Stomach smooth muscle (tissue), 2 donors: ENCODE measurements at regions not wholly inside any gene's neighbourhood (a gene's known extent, or its start where the extent isn't known, plus 50 kb on each side); places are given as distances from the start of the nearest gene placed in this dataset.

Experiments
- H3K27ac ChIP-seq: one replicate; pipeline ENCODE4 v1.7.0; 2013; ENCODE audit warnings: mild to moderate bottlenecking, low read length, inconsistent platforms
- H3K27me3 ChIP-seq, 2 donors: one replicate each; pipeline ENCODE4 v1.7.0; 2013; ENCODE audit warnings: low read length in 2 of 2; ENCODE audit not compliant: insufficient read depth in 2 of 2, control insufficient read depth in 1 of 2
- H3K36me3 ChIP-seq, 2 donors: one replicate each; pipeline ENCODE4 v1.7.0; 2013; ENCODE audit warnings: low read length in 2 of 2; ENCODE audit not compliant: control insufficient read depth in 2 of 2, insufficient read depth in 2 of 2
- H3K4me1 ChIP-seq: one replicate; pipeline ENCODE4 v1.7.0; 2013; ENCODE audit warnings: low read length; ENCODE audit not compliant: control insufficient read depth, insufficient read depth
- H3K4me3 ChIP-seq, 2 donors: one replicate each; pipeline ENCODE4 v1.7.0; 2013; ENCODE audit warnings: low read length in 2 of 2
- H3K9ac ChIP-seq, 2 donors: one replicate each; pipeline ENCODE4 v1.7.0; 2013; ENCODE audit warnings: low read length in 2 of 2, mild to moderate bottlenecking in 1 of 2
- H3K9me3 ChIP-seq, 2 donors: one replicate each; pipeline ENCODE4 v1.7.0; 2013; ENCODE audit warnings: low read length in 2 of 2; ENCODE audit not compliant: control insufficient read depth in 2 of 2
- donor health status: healthy.
- donor health status: Pancreatic carcinoma.

GRCh38 chr5:141747152-141748141 lies 65.4 kb upstream of the ARAP3 start:
- no peak overlapping the region for H3K9ac ChIP-seq
- peaks cover 8 to 14% of the 10 kb centered on the region in 2 donors for H3K27me3 ChIP-seq
- H3K4me1 ChIP-seq = peaks cover 4% of the 10 kb centered on the region
- no peaks in the 10 kb centered on the region for H3K36me3 ChIP-seq
- no peaks in the 10 kb centered on the region for H3K9me3 ChIP-seq
- H3K27ac ChIP-seq = no peak overlapping the region
- peak overlapping the region in 1 of 2 donors; percentile 22 for H3K4me3 ChIP-seq

- H3K27ac ChIP-seq = no peak overlapping the region
- no peaks in the 10 kb centered on the region for H3K9me3 ChIP-seq
- H3K9ac ChIP-seq = no peak overlapping the region
- H3K27me3 ChIP-seq = peaks cover 10 to 14% of the 10 kb centered on the region in 2 donors
- no peak overlapping the region for H3K4me3 ChIP-seq
- H3K36me3 ChIP-seq = no peaks in the 10 kb centered on the region
- peaks cover 4% of the 10 kb centered on the region for H3K4me1 ChIP-seq
Observed at GRCh38 chr5:141746395-141746794, 64.4 kb upstream of the ARAP3 start.

GRCh38 chr5:141745390-141745789 lies 63.4 kb upstream of the ARAP3 start:
- H3K4me1 ChIP-seq = peaks cover 4% of the 10 kb centered on the region
- no peaks in the 10 kb centered on the region for H3K36me3 ChIP-seq
- H3K4me3 ChIP-seq = no peak overlapping the region
- no peak overlapping the region for H3K9ac ChIP-seq
- H3K27ac ChIP-seq = no peak overlapping the region
- no peaks in the 10 kb centered on the region for H3K9me3 ChIP-seq
- H3K27me3 ChIP-seq = peaks cover 10 to 11% of the 10 kb centered on the region in 2 donors

GRCh38 chr5:141743866-141744272 lies 61.8 kb upstream of the ARAP3 start:
- no peak overlapping the region for H3K27ac ChIP-seq
- H3K9ac ChIP-seq = no peak overlapping the region
- H3K27me3 ChIP-seq = peaks cover 6 to 7% of the 10 kb centered on the region in 2 donors
- no peak overlapping the region for H3K4me3 ChIP-seq
- no peaks in the 10 kb centered on the region for H3K36me3 ChIP-seq
- H3K4me1 ChIP-seq = peaks cover 4% of the 10 kb centered on the region
- no peaks in the 10 kb centered on the region for H3K9me3 ChIP-seq

GRCh38 chr5:141742866-141743851 lies 61.1 kb upstream of the ARAP3 start:
- no peak overlapping the region for H3K4me3 ChIP-seq
- no peak overlapping the region for H3K9ac ChIP-seq
- H3K9me3 ChIP-seq = no peaks in the 10 kb centered on the region
- no peak overlapping the region for H3K27ac ChIP-seq
- no peaks in the 10 kb centered on the region for H3K36me3 ChIP-seq
- peaks cover 6 to 7% of the 10 kb centered on the region in 2 donors for H3K27me3 ChIP-seq
- peaks cover 4% of the 10 kb centered on the region for H3K4me1 ChIP-seq

- no peak overlapping the region for H3K27ac ChIP-seq
- no peaks in the 10 kb centered on the region for H3K9me3 ChIP-seq
- no peaks in the 10 kb centered on the region for H3K36me3 ChIP-seq
- peaks cover 6 to 14% of the 10 kb centered on the region in 2 donors for H3K27me3 ChIP-seq
- H3K9ac ChIP-seq = no peak overlapping the region
- H3K4me3 ChIP-seq = no peak overlapping the region
- H3K4me1 ChIP-seq = no peaks in the 10 kb centered on the region
Observed at GRCh38 chr5:141742144-141742543, 60.1 kb upstream of the ARAP3 start.

- H3K27me3 ChIP-seq = peaks cover 6 to 16% of the 10 kb centered on the region in 2 donors
- H3K4me3 ChIP-seq = no peak overlapping the region
- H3K27ac ChIP-seq = no peak overlapping the region
- H3K36me3 ChIP-seq = no peaks in the 10 kb centered on the region
- H3K9ac ChIP-seq = no peak overlapping the region
- H3K4me1 ChIP-seq = no peaks in the 10 kb centered on the region
- no peaks in the 10 kb centered on the region for H3K9me3 ChIP-seq
Observed at GRCh38 chr5:141740885-141741284, 58.9 kb upstream of the ARAP3 start.

- no peaks in the 10 kb centered on the region for H3K36me3 ChIP-seq
- no peak overlapping the region for H3K4me3 ChIP-seq
- H3K27me3 ChIP-seq = peaks cover 0 to 16% of the 10 kb centered on the region in 2 donors
- no peak overlapping the region for H3K9ac ChIP-seq
- H3K4me1 ChIP-seq = no peaks in the 10 kb centered on the region
- no peak overlapping the region for H3K27ac ChIP-seq
- no peaks in the 10 kb centered on the region for H3K9me3 ChIP-seq
Observed at GRCh38 chr5:141737535-141737934, 55.5 kb upstream of the ARAP3 start.

GRCh38 chr5:141735823-141736222 lies 53.8 kb upstream of the ARAP3 start:
- Histone ChIP-seq H3K36me3 (no peaks in the 10 kb centered on the region), H3K27ac (no peak overlapping the region), H3K4me3 (no peak overlapping the region), H3K9ac (no peak overlapping the region), H3K4me1 (no peaks in the 10 kb centered on the region), H3K27me3 (peaks cover 0 to 15% of the 10 kb centered on the region in 2 donors), H3K9me3 (no peaks in the 10 kb centered on the region)

- H3K4me3 ChIP-seq = no peak overlapping the region
- H3K4me1 ChIP-seq = no peaks in the 10 kb centered on the region
- no peak overlapping the region for H3K9ac ChIP-seq
- H3K27me3 ChIP-seq = peaks cover 0 to 19% of the 10 kb centered on the region in 2 donors
- H3K36me3 ChIP-seq = no peaks in the 10 kb centered on the region
- no peaks in the 10 kb centered on the region for H3K9me3 ChIP-seq
- H3K27ac ChIP-seq = no peak overlapping the region
Observed at GRCh38 chr5:141734501-141735229, 52.6 kb upstream of the ARAP3 start.
